K562 (cell line): ENCODE measurements at regions not wholly inside any gene's neighbourhood (a gene's known extent, or its start where the extent isn't known, plus 50 kb on each side); places are given as distances from the start of the nearest gene placed in this dataset.

Source experiments
- ATAC-seq: fragments of 200-7000 bp; cut with Tn5 transposase; 3 replicates; pipeline ENCODE4 v1.9.1; 2020; ENCODE audit warnings: moderate library complexity
- BruUV-seq: library from RNA; stranded (reverse); fragments of 400-500 nt; replicated peaks from 2 replicates; lab custom pipeline; 2021; lab: Mats Ljungman, UMichigan
- CTCF ChIA-PET: fragments of 300-600 bp; formaldehyde crosslinking; extraction: SDS; loops from one replicate; lab custom pipeline; 2021; ENCODE audit warnings: low intra/inter-chr PET ratio; lab: Yijun Ruan, JAX
- POLR2A ChIA-PET: fragments of 300-600, 350-650 bp; sonication (Branson Sonifier 250); formaldehyde crosslinking; extraction: SDS; loops from one replicate; lab custom pipeline; 2021; ENCODE audit warnings: antibody characterized with exemption, inconsistent platforms; lab: Yijun Ruan, JAX
- DNase-seq, 4 experiments: peaks; one replicate each; pipeline versions ENCODE4 v3.0.0 to v3.0.0-alpha.2; 2011 to 2018; ENCODE audit warnings: low spot score in 3 of 4, mixed read lengths in 3 of 4; ENCODE audit errors: extremely low read depth in 1 of 4
- FAIRE-seq: peaks from 2 replicates; lab custom pipeline; 2011; peaks lifted over from hg19 to GRCh38; lab: Jason Lieb, UNC
- H2AFZ ChIP-seq: 2 replicates; pipeline ENCODE4 v1.6.0; 2011; ENCODE audit warnings: low read depth, low read length, control low read depth, inconsistent platforms
- H3K27ac ChIP-seq: fragments of 200-600 bp; 3 replicates; pipeline ENCODE4 v1.8.0; 2011; ENCODE audit warnings: low read depth, mild to moderate bottlenecking, control low read depth, inconsistent platforms, low read length, moderate library complexity, mixed read lengths; ENCODE audit errors: extremely low read depth
- H3K27me3 ChIP-seq, 2 experiments: fragments of 300-600 bp in 1 of 2; 2 replicates in 1 of 2; 3 replicates in 1 of 2; pipeline versions ENCODE4 v1.6.0 to v1.8.0; 2011; ENCODE audit warnings: inconsistent platforms in 2 of 2, low read length in 2 of 2, mild to moderate bottlenecking in 1 of 2, mixed read lengths in 1 of 2, moderate library complexity in 1 of 2; ENCODE audit not compliant: control insufficient read depth in 2 of 2, insufficient read depth in 2 of 2
- H3K36me3 ChIP-seq: fragments of 300-600 bp; 3 replicates; pipeline ENCODE4 v1.8.0; 2011; ENCODE audit warnings: mild to moderate bottlenecking, low read length, inconsistent platforms; ENCODE audit not compliant: control insufficient read depth, insufficient read depth
- H3K4me1 ChIP-seq, 2 experiments: fragments of 200-600 bp in 1 of 2; replicated peaks in 1 of 2; 2 replicates in 1 of 2; 3 replicates in 1 of 2; pipeline versions ENCODE4 v1.5.1 to v1.8.0; 2011; ENCODE audit warnings: inconsistent platforms in 2 of 2, low read length in 2 of 2, mild to moderate bottlenecking in 1 of 2, mixed read lengths in 1 of 2, moderate library complexity in 1 of 2; ENCODE audit not compliant: control insufficient read depth in 2 of 2, insufficient read depth in 2 of 2
- H3K4me2 ChIP-seq: 2 replicates; pipeline ENCODE4 v1.6.1; 2011; ENCODE audit warnings: low read length, control low read depth, inconsistent platforms, mixed read lengths; ENCODE audit not compliant: insufficient read depth
- H3K4me3 ChIP-seq: fragments of 200-600 bp; sonication (generic), shearing (Covaris generic); 2 replicates; pipeline ENCODE4 v1.5.1; 2016; ENCODE audit warnings: control low read depth, inconsistent platforms
- H3K79me2 ChIP-seq: fragments of 200-600 bp; 3 replicates; pipeline ENCODE4 v1.8.0; 2011; ENCODE audit warnings: low read length, inconsistent platforms; ENCODE audit not compliant: control insufficient read depth, insufficient read depth
- H3K9ac ChIP-seq, 2 experiments: 2 replicates each; pipeline versions ENCODE4 v1.6.0 to v1.6.1; 2011; ENCODE audit warnings: low read depth in 2 of 2, low read length in 2 of 2, control low read depth in 1 of 2, inconsistent platforms in 1 of 2, mild to moderate bottlenecking in 1 of 2, mixed read lengths in 1 of 2; ENCODE audit not compliant: insufficient read depth in 1 of 2
- H3K9me1 ChIP-seq: one replicate; pipeline ENCODE4 v1.6.0; 2011; ENCODE audit warnings: inconsistent platforms, mild to moderate bottlenecking, low read length, moderate library complexity; ENCODE audit not compliant: control insufficient read depth, insufficient read depth
- H3K9me3 ChIP-seq: replicated peaks from 2 replicates; pipeline ENCODE4 v1.5.1; 2011; ENCODE audit warnings: low read depth, low read length, inconsistent platforms; ENCODE audit not compliant: control insufficient read depth, insufficient read depth
- H4K20me1 ChIP-seq: replicated peaks from 2 replicates; pipeline ENCODE4 v1.6.1; 2011; ENCODE audit warnings: low read length, inconsistent platforms, mixed read lengths; ENCODE audit not compliant: control insufficient read depth, insufficient read depth
- ARID3A ChIP-seq: IDR thresholded peaks from 2 replicates; pipeline ENCODE4 v1.6.1; 2012; ENCODE audit warnings: low read depth, low read length, improper control_type of control experiment, borderline replicate concordance
- GTF2A2 ChIP-seq: IDR thresholded peaks from 2 replicates; pipeline ENCODE4 v1.6.1; 2016; ENCODE audit warnings: mild to moderate bottlenecking, missing genetic modification characterization, missing compliant biosample characterization
- MCM2 ChIP-seq: fragments of 450-650 bp; IDR thresholded peaks from 2 replicates; pipeline ENCODE4 v1.6.1; 2017; ENCODE audit warnings: low read depth, mild to moderate bottlenecking
- MCM7 ChIP-seq, 2 experiments: fragments of 450-650 bp; IDR thresholded peaks; 2 replicates each; pipeline ENCODE4 v1.6.1; 2016 to 2018
- NR1H2 ChIP-seq: sonication (generic); formaldehyde crosslinking; IDR thresholded peaks from 2 replicates; pipeline ENCODE4 v1.4.0; 2020; ENCODE audit warnings: mild to moderate bottlenecking, missing genetic modification reagents
- RNF219 ChIP-seq: fragments of 250-450 bp; sonication (Bioruptor Pico); IDR thresholded peaks from 2 replicates; pipeline ENCODE4 v1.5.0; 2022; ENCODE audit warnings: mild to moderate bottlenecking
- TEAD2 ChIP-seq: fragments of 450-650 bp; IDR thresholded peaks from 2 replicates; pipeline ENCODE4 v1.6.1; 2016; ENCODE audit warnings: missing genetic modification characterization, control low read depth, missing compliant biosample characterization
- ZFP36 ChIP-seq: fragments of 150-350 bp; IDR thresholded peaks from 2 replicates; pipeline ENCODE4 v1.6.1; 2018; ENCODE audit warnings: low read length, low read depth; ENCODE audit not compliant: partially characterized antibody
- ZKSCAN3 ChIP-seq: fragments of 250-450 bp; sonication (Bioruptor Pico); IDR thresholded peaks from 2 replicates; pipeline ENCODE4 v1.4.0; 2020
- ZNF280B ChIP-seq: fragments of 250-450 bp; sonication (Bioruptor Pico); IDR thresholded peaks from 2 replicates; pipeline ENCODE4 v1.5.1; 2021; ENCODE audit warnings: mild to moderate bottlenecking
- WGBS: fragments of 100-300 bp; shearing (Covaris generic); methylation state at CpG from one replicate; pipeline ENCODE4 v1.1.6; 2016; ENCODE audit warnings: low coverage, mixed read lengths; ENCODE audit not compliant: insufficient coverage; ENCODE audit errors: missing lambda C conversion rate; 5-methylcytosine and 5-hydroxymethylcytosine counted together
- in situ Hi-C: fragments of 300-500 bp; cut with MboI; formaldehyde crosslinking; loops from 4 replicates; pipeline ENCODE4 v1.15.0; 2018; ENCODE audit warnings: inconsistent platforms, mixed read lengths
- intact Hi-C: fragments of 100-400 bp; cut with micrococcal nuclease; formaldehyde crosslinking; loops from 2 replicates; pipeline ENCODE4 v1.14.2; 2022

GRCh38 chr15:47584316-47584715 lies 133.0 kb upstream of the SEMA6D start:
- H3K9me3 ChIP-seq: 0 out of 2 replicates have a peak, but pooled peaks cover 2% of the 10 kb centered on the region
- no peaks in the 10 kb centered on the region for H3K9me1 ChIP-seq
- H3K79me2 ChIP-seq: no peaks in the 10 kb centered on the region
- no peaks in the 10 kb centered on the region for H3K36me3 ChIP-seq
- ATAC-seq (no peak), FAIRE-seq (no peak), DNase-seq (no peak)
- no peaks in the 10 kb centered on the region for H4K20me1 ChIP-seq
- no peaks in the 10 kb centered on the region for H3K27me3 ChIP-seq
- H3K9ac ChIP-seq: no peak overlapping the region
- TF ChIP-seq ZFP36: no peak
- no peak for TF ChIP-seq MCM2
- no peak for TF ChIP-seq ARID3A
- TF ChIP-seq ZKSCAN3 (CRISPR knock-in tag): no peak
- TF ChIP-seq ZNF280B: no peak
- no peak for TF ChIP-seq GTF2A2 (tag)
- TF ChIP-seq TEAD2 (tag): no peak
- no peak for TF ChIP-seq NR1H2
- no peak for TF ChIP-seq RNF219 (CRISPR knock-in tag)
- TF ChIP-seq MCM7 (IDR thresholded peaks at IDR 0.05): no peak
- no peak overlapping the region for H3K4me2 ChIP-seq
- ChIA-PET CTCF (no interaction called here), POLR2A (no interaction called here)
- no TSS peak for BruUV-seq
- no peak overlapping the region for H3K27ac ChIP-seq
- in situ Hi-C loops (no loop called here), intact Hi-C loops (no loop called here)
- no peaks in the 10 kb centered on the region for H3K4me1 ChIP-seq
- WGBS: 0% methylated on average over 3 of the region's 3 CpGs
- no peak overlapping the region for H2AFZ ChIP-seq
- no peak overlapping the region for H3K4me3 ChIP-seq
